ENCODE measurements at regions not wholly inside any gene's neighbourhood (a gene's known extent, or its start where the extent isn't known, plus 50 kb on each side); places are given as distances from the start of the nearest gene placed in this dataset.

- TF ChIP-seq POLR2AphosphoS5 (IDR thresholded peaks at IDR 0.05; ENCODE audit: insufficient read depth in 1 of 2, low read depth in 1 of 2), result no peak
- TF ChIP-seq, protein P1, sequence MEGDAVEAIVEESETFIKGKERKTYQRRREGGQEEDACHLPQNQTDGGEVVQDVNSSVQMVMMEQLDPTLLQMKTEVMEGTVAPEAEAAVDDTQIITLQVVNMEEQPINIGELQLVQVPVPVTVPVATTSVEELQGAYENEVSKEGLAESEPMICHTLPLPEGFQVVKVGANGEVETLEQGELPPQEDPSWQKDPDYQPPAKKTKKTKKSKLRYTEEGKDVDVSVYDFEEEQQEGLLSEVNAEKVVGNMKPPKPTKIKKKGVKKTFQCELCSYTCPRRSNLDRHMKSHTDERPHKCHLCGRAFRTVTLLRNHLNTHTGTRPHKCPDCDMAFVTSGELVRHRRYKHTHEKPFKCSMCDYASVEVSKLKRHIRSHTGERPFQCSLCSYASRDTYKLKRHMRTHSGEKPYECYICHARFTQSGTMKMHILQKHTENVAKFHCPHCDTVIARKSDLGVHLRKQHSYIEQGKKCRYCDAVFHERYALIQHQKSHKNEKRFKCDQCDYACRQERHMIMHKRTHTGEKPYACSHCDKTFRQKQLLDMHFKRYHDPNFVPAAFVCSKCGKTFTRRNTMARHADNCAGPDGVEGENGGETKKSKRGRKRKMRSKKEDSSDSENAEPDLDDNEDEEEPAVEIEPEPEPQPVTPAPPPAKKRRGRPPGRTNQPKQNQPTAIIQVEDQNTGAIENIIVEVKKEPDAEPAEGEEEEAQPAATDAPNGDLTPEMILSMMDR (IDR thresholded peaks at IDR 0.05), result no peak
These were observed 303.3 kb upstream of the PROX1 start for GRCh38 chr1:213684454-213684853.
